KMS-11 (cell line): ENCODE measurements at regions not wholly inside any gene's neighbourhood (a gene's known extent, or its start where the extent isn't known, plus 50 kb on each side); places are given as distances from the start of the nearest gene placed in this dataset.

Experiments used
- H2AFZ ChIP-seq: fragments of 200-600 bp; sonication (generic); 2 replicates; pipeline ENCODE4 v1.6.1; 2016; ENCODE audit warnings: antibody characterized with exemption, mixed run types, low read depth
- H3K27ac ChIP-seq: fragments of 200-600 bp; sonication (generic); 2 replicates; pipeline ENCODE4 v1.6.1; 2016; ENCODE audit warnings: mild to moderate bottlenecking, mixed run types
- H3K27me3 ChIP-seq: fragments of 200-600 bp; sonication (generic); 2 replicates; pipeline ENCODE4 v1.6.1; 2017; ENCODE audit warnings: mild to moderate bottlenecking, low read depth, mixed run types, moderate library complexity; ENCODE audit not compliant: insufficient read depth
- H3K36me3 ChIP-seq: fragments of 200-600 bp; sonication (generic); 2 replicates; pipeline ENCODE4 v1.6.1; 2017; ENCODE audit warnings: mild to moderate bottlenecking, mixed run types; ENCODE audit not compliant: insufficient read depth
- H3K4me1 ChIP-seq: fragments of 200-600 bp; sonication (generic); 2 replicates; pipeline ENCODE4 v1.6.1; 2016; ENCODE audit warnings: mild to moderate bottlenecking, low read depth, mixed run types; ENCODE audit not compliant: poor library complexity, severe bottlenecking
- H3K4me2 ChIP-seq: fragments of 200-600 bp; sonication (generic); 2 replicates; pipeline ENCODE4 v1.7.0; 2016; ENCODE audit warnings: mild to moderate bottlenecking, mixed run types
- H3K4me3 ChIP-seq: fragments of 200-600 bp; sonication (generic); IDR thresholded peaks from 2 replicates; pipeline ENCODE4 v1.6.1; 2017; ENCODE audit warnings: low read depth, low read length, mixed read lengths; ENCODE audit not compliant: insufficient read depth
- H3K79me2 ChIP-seq: fragments of 200-600 bp; sonication (generic); 2 replicates; pipeline ENCODE4 v1.6.1; 2016; ENCODE audit warnings: low read depth, mixed run types; ENCODE audit not compliant: insufficient read depth
- H3K9ac ChIP-seq: fragments of 200-600 bp; sonication (generic); 2 replicates; pipeline ENCODE4 v1.6.1; 2016; ENCODE audit warnings: mild to moderate bottlenecking, mixed run types
- H4K20me1 ChIP-seq: fragments of 200-600 bp; sonication (generic); 2 replicates; pipeline ENCODE4 v1.6.1; 2016; ENCODE audit warnings: mild to moderate bottlenecking, mixed run types; ENCODE audit not compliant: insufficient read depth
- CTCF ChIP-seq: fragments of 200-600 bp; sonication (generic); conservative IDR thresholded peaks from 2 replicates; pipeline ENCODE4 v1.6.1; 2017; ENCODE audit warnings: low read depth, mild to moderate bottlenecking, antibody characterized with exemption, low read length, moderate library complexity, mixed read lengths

- H3K27ac ChIP-seq = no peak overlapping the region
- no peak overlapping the region for H3K4me2 ChIP-seq
- TF ChIP-seq CTCF = no peak
- no peaks in the 10 kb centered on the region for H3K79me2 ChIP-seq
- no peaks in the 10 kb centered on the region for H3K4me1 ChIP-seq
- H3K4me3 ChIP-seq = no peak overlapping the region
- no peaks in the 10 kb centered on the region for H4K20me1 ChIP-seq
- H2AFZ ChIP-seq = no peak overlapping the region
- H3K36me3 ChIP-seq = no peaks in the 10 kb centered on the region
- H3K9ac ChIP-seq = no peak overlapping the region
- no peaks in the 10 kb centered on the region for H3K27me3 ChIP-seq
Observed at GRCh38 chr1:90386899-90387720, 330.0 kb downstream of the BARHL2 start.

GRCh38 chr1:90384193-90384592 is 332.9 kb downstream of the BARHL2 start:
- Histone ChIP-seq H3K4me3 (no peak overlapping the region), H3K9ac (no peak overlapping the region), H2AFZ (no peak overlapping the region), H4K20me1 (no peaks in the 10 kb centered on the region), H3K79me2 (no peaks in the 10 kb centered on the region), H3K4me2 (no peak overlapping the region), H3K27ac (no peak overlapping the region), H3K4me1 (no peaks in the 10 kb centered on the region), H3K36me3 (no peaks in the 10 kb centered on the region), H3K27me3 (no peaks in the 10 kb centered on the region)
- TF ChIP-seq CTCF = no peak

GRCh38 chr1:90382161-90382560 is 334.9 kb downstream of the BARHL2 start:
- no peak for TF ChIP-seq CTCF
- no peaks in the 10 kb centered on the region for H3K79me2 ChIP-seq
- no peak overlapping the region for H2AFZ ChIP-seq
- no peak overlapping the region for H3K4me2 ChIP-seq
- no peak overlapping the region for H3K4me3 ChIP-seq
- H3K27ac ChIP-seq = no peak overlapping the region
- no peaks in the 10 kb centered on the region for H3K27me3 ChIP-seq
- H4K20me1 ChIP-seq = no peaks in the 10 kb centered on the region
- no peaks in the 10 kb centered on the region for H3K36me3 ChIP-seq
- no peak overlapping the region for H3K9ac ChIP-seq
- no peaks in the 10 kb centered on the region for H3K4me1 ChIP-seq

GRCh38 chr1:90381598-90381997 is 335.5 kb downstream of the BARHL2 start:
- no peaks in the 10 kb centered on the region for H3K27me3 ChIP-seq
- H3K4me1 ChIP-seq = no peaks in the 10 kb centered on the region
- H3K4me3 ChIP-seq = no peak overlapping the region
- H3K4me2 ChIP-seq = no peak overlapping the region
- H4K20me1 ChIP-seq = no peaks in the 10 kb centered on the region
- H3K9ac ChIP-seq = no peak overlapping the region
- H3K79me2 ChIP-seq = no peaks in the 10 kb centered on the region
- no peak overlapping the region for H3K27ac ChIP-seq
- no peaks in the 10 kb centered on the region for H3K36me3 ChIP-seq
- H2AFZ ChIP-seq = no peak overlapping the region
- no peak for TF ChIP-seq CTCF
